SH-SY5Y (cell line): ENCODE measurements at regions not wholly inside any gene's neighbourhood (a gene's known extent, or its start where the extent isn't known, plus 50 kb on each side); places are given as distances from the start of the nearest gene placed in this dataset.

Experiments
- GATA2 ChIP-seq: IDR thresholded peaks from 2 replicates; pipeline ENCODE4 v1.6.1; 2011; ENCODE audit warnings: mild to moderate bottlenecking, low read depth, low read length
- GATA3 ChIP-seq: IDR thresholded peaks from 2 replicates; pipeline ENCODE4 v1.6.1; 2011; ENCODE audit warnings: low read depth, mild to moderate bottlenecking, low read length, moderate library complexity

DNA sequence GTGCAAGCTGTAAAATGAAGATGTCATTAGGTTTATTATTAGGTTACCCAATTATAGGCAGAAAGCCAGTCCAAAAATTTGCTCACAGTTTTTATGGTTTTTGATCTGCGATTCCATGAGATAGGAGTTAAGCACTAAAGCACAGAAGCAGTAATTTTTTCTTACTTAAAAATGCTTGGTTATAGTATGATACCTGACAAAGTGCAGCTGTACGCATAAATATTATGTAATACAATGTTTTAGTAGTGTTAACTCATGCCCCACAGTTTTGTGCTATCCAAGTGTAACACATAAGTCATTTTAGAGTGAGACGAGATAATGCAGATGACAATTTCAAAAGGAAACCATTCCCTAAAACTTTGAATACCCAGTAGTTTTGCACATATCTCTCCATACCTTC is 357.8 kb downstream of the TMA16 start:
- no peak for TF ChIP-seq GATA2
- no peak for TF ChIP-seq GATA3
